A673 (cell line): ENCODE measurements at regions not wholly inside any gene's neighbourhood (a gene's known extent, or its start where the extent isn't known, plus 50 kb on each side); places are given as distances from the start of the nearest gene placed in this dataset.

Experiments
- BruUV-seq: library from RNA; stranded (reverse); fragments of 400-500 nt; replicated peaks from 2 replicates; lab custom pipeline; 2021; lab: Mats Ljungman, UMichigan
- CTCF ChIA-PET: fragments of 300-600 bp; sonication (Branson Sonifier 250); formaldehyde crosslinking; loops from one replicate; lab custom pipeline; 2022; ENCODE audit warnings: antibody characterized with exemption; lab: Charles Lee
- POLR2A ChIA-PET: fragments of 300-600 bp; sonication (Branson Sonifier 250); formaldehyde crosslinking; loops from one replicate; lab custom pipeline; 2022; ENCODE audit warnings: antibody characterized with exemption; ENCODE audit not compliant: low non-redundant PET; lab: Charles Lee
- DNase-seq: peaks from one replicate; pipeline ENCODE4 v3.0.0-alpha.2; 2015; ENCODE audit warnings: low spot score
- H3K27ac ChIP-seq: fragments of 200-600 bp; sonication (generic); 2 replicates; pipeline ENCODE4 v1.5.1; 2016; ENCODE audit warnings: mixed run types, low read depth, mild to moderate bottlenecking, mixed read lengths, antibody characterized with exemption, low read length; ENCODE audit not compliant: poor library complexity, severe bottlenecking
- H3K27me3 ChIP-seq: fragments of 200-600 bp; sonication (generic); replicated peaks from 2 replicates; pipeline ENCODE4 v1.6.1; 2017; ENCODE audit warnings: mixed run types, low read depth, mild to moderate bottlenecking, mixed read lengths, antibody characterized with exemption, low read length; ENCODE audit not compliant: insufficient read depth, poor library complexity
- H3K36me3 ChIP-seq: fragments of 200-600 bp; sonication (generic); 2 replicates; pipeline ENCODE4 v1.6.1; 2016; ENCODE audit warnings: mixed run types, mild to moderate bottlenecking, mixed read lengths, antibody characterized with exemption, low read length; ENCODE audit not compliant: insufficient read depth, poor library complexity, severe bottlenecking
- H3K4me1 ChIP-seq: fragments of 200-600 bp; sonication (generic); 2 replicates; pipeline ENCODE4 v1.6.1; 2017; ENCODE audit warnings: mixed run types, mild to moderate bottlenecking, mixed read lengths, antibody characterized with exemption, low read length; ENCODE audit not compliant: insufficient read depth, poor library complexity, severe bottlenecking
- H3K4me3 ChIP-seq: fragments of 200-600 bp; sonication (generic); 2 replicates; pipeline ENCODE4 v1.5.1; 2016; ENCODE audit warnings: low read depth, mixed run types, mild to moderate bottlenecking, mixed read lengths, low read length; ENCODE audit not compliant: poor library complexity, severe bottlenecking
- H3K9me3 ChIP-seq: fragments of 200-600 bp; sonication (generic); 2 replicates; pipeline ENCODE4 v1.6.1; 2016; ENCODE audit warnings: mixed run types, low read depth, mild to moderate bottlenecking, mixed read lengths, antibody characterized with exemption, low read length; ENCODE audit not compliant: poor library complexity, severe bottlenecking
- CTCF ChIP-seq: fragments of 300-800, 200-600 bp; sonication (generic); conservative IDR thresholded peaks from 2 replicates; pipeline ENCODE4 v1.5.1; 2017; ENCODE audit warnings: low read depth, mild to moderate bottlenecking, antibody characterized with exemption, low read length, moderate library complexity, mixed read lengths
- EZH2 ChIP-seq: fragments of 200-600 bp; sonication (generic); IDR thresholded peaks from 2 replicates; pipeline ENCODE4 v1.6.1; 2017; ENCODE audit warnings: borderline replicate concordance, low read depth, mild to moderate bottlenecking, mixed read lengths, antibody characterized with exemption, low read length; ENCODE audit not compliant: poor library complexity, severe bottlenecking
- intact Hi-C: fragments of 100-400 bp; cut with micrococcal nuclease; formaldehyde crosslinking; loops from one replicate; pipeline ENCODE4 v1.10.0; 2022; ENCODE audit not compliant: unreplicated experiment

GRCh38 chr3:168558728-168559411, 463.1 kb upstream of the GOLIM4 start:
- Histone ChIP-seq H3K36me3 (no peaks in the 10 kb centered on the region), H3K27ac (no peak overlapping the region), H3K27me3 (peaks cover 11% of the 10 kb centered on the region), H3K9me3 (no peaks in the 10 kb centered on the region), H3K4me1 (no peaks in the 10 kb centered on the region), H3K4me3 (no peak overlapping the region)
- intact Hi-C loops: no loop called here
- CTCF ChIA-PET: no interaction called here
- no peak for DNase-seq
- POLR2A ChIA-PET: no interaction called here
- no TSS peak for BruUV-seq
- TF ChIP-seq CTCF (no peak), EZH2 (no peak)

- intact Hi-C loops: no loop called here
- Histone ChIP-seq H3K9me3 (no peaks in the 10 kb centered on the region), H3K27ac (no peak overlapping the region), H3K4me3 (no peak overlapping the region), H3K36me3 (no peaks in the 10 kb centered on the region), H3K27me3 (peaks cover 21% of the 10 kb centered on the region), H3K4me1 (no peaks in the 10 kb centered on the region)
- CTCF ChIA-PET: no interaction called here
- POLR2A ChIA-PET: no interaction called here
- BruUV-seq: no TSS peak
- no peak for DNase-seq
- TF ChIP-seq CTCF (no peak), EZH2 (no peak)
Measured at GRCh38 chr3:168552251-168552650, 456.5 kb upstream of the GOLIM4 start.

GRCh38 chr3:168548719-168549118, 453.0 kb upstream of the GOLIM4 start:
- BruUV-seq: no TSS peak
- no peak for TF ChIP-seq CTCF
- TF ChIP-seq EZH2: no peak
- H3K9me3 ChIP-seq: no peaks in the 10 kb centered on the region
- H3K4me3 ChIP-seq: no peak overlapping the region
- H3K36me3 ChIP-seq: no peaks in the 10 kb centered on the region
- intact Hi-C loops: no loop called here
- no peaks in the 10 kb centered on the region for H3K4me1 ChIP-seq
- ChIA-PET POLR2A (no interaction called here), CTCF (no interaction called here)
- H3K27me3 ChIP-seq: peaks cover 18% of the 10 kb centered on the region
- H3K27ac ChIP-seq: no peak overlapping the region
- no peak for DNase-seq
